Common myeloid progenitor, CD34-positive (primary cell): ENCODE measurements at regions not wholly inside any gene's neighbourhood (a gene's known extent, or its start where the extent isn't known, plus 50 kb on each side); places are given as distances from the start of the nearest gene placed in this dataset.
"Not testable (repeated sequence)": the region's sequence is repeated elsewhere in the genome, so short reads cannot be mapped to it uniquely, and the experiment has no call there.

Experiments
- CTCF ChIA-PET: fragments of 350-600 bp; sonication (Branson Sonifier 250); formaldehyde crosslinking; loops from one replicate; lab custom pipeline; 2021; ENCODE audit warnings: antibody characterized with exemption; lab: Charles Lee
- POLR2A ChIA-PET: fragments of 350-600 bp; sonication (Branson Sonifier 250); formaldehyde crosslinking; loops from one replicate; lab custom pipeline; 2021; ENCODE audit warnings: antibody characterized with exemption; lab: Charles Lee
- DNase-seq, 3 donors: peaks; one replicate each; pipeline versions ENCODE4 v3.0.0 to v3.0.0-alpha.2; 2013
- H3K27ac ChIP-seq, 2 experiments: 1 replicate in 1 of 2; 2 replicates in 1 of 2; pipeline ENCODE4 v1.7.0; 2013; ENCODE audit warnings: inconsistent platforms in 2 of 2, low read length in 2 of 2, mild to moderate bottlenecking in 2 of 2, low read depth in 1 of 2, moderate library complexity in 1 of 2; ENCODE audit not compliant: severe bottlenecking in 2 of 2, insufficient read depth in 1 of 2, poor library complexity in 1 of 2
- H3K27me3 ChIP-seq, 5 experiments: replicated peaks in 2 of 5; 1 replicate in 3 of 5; 2 replicates in 2 of 5; pipeline versions ENCODE4 v1.6.1 to v1.7.0; 2013; ENCODE audit warnings: low read length in 4 of 5, mild to moderate bottlenecking in 2 of 5, moderate library complexity in 2 of 5, inconsistent platforms in 1 of 5; ENCODE audit not compliant: insufficient read depth in 5 of 5, control insufficient read depth in 4 of 5
- H3K36me3 ChIP-seq, 4 experiments: 1 replicate in 2 of 4; 2 replicates in 2 of 4; pipeline versions ENCODE4 v1.6.1 to v1.7.0; 2013; ENCODE audit warnings: low read length in 3 of 4, control low read depth in 1 of 4, mild to moderate bottlenecking in 1 of 4; ENCODE audit not compliant: control insufficient read depth in 4 of 4, insufficient read depth in 4 of 4
- H3K4me1 ChIP-seq, 4 experiments: 1 replicate in 3 of 4; 2 replicates in 1 of 4; pipeline versions ENCODE4 v1.6.1 to v1.7.1; 2013; ENCODE audit warnings: low read length in 3 of 4, mild to moderate bottlenecking in 3 of 4, control low read depth in 1 of 4, inconsistent platforms in 1 of 4, moderate library complexity in 1 of 4; ENCODE audit not compliant: control insufficient read depth in 4 of 4, insufficient read depth in 4 of 4; ENCODE audit errors: control extremely low read depth in 1 of 4
- H3K4me3 ChIP-seq, 7 experiments: 1 replicate in 4 of 7; 2 replicates in 3 of 7; pipeline versions ENCODE4 v1.5.1 to v1.7.0; 2013; ENCODE audit warnings: mild to moderate bottlenecking in 7 of 7, low read length in 6 of 7, moderate library complexity in 6 of 7, inconsistent platforms in 2 of 7, low read depth in 2 of 7, control low read depth in 1 of 7; ENCODE audit not compliant: insufficient read depth in 4 of 7, control insufficient read depth in 1 of 7; ENCODE audit errors: extremely low read depth in 1 of 7
- H3K9me3 ChIP-seq, 5 experiments: 1 replicate in 4 of 5; 2 replicates in 1 of 5; pipeline versions ENCODE4 v1.6.1 to v1.7.1; 2013; ENCODE audit warnings: low read length in 4 of 5, mild to moderate bottlenecking in 2 of 5, inconsistent platforms in 1 of 5, low read depth in 1 of 5, moderate library complexity in 1 of 5; ENCODE audit not compliant: control insufficient read depth in 4 of 5, insufficient read depth in 2 of 5; ENCODE audit errors: control extremely low read depth in 1 of 5
- WGBS: methylation state at CpG from one replicate; pipeline ENCODE4 v1.1.5; 2013; ENCODE audit not compliant: insufficient coverage; 5-methylcytosine and 5-hydroxymethylcytosine counted together

DNA sequence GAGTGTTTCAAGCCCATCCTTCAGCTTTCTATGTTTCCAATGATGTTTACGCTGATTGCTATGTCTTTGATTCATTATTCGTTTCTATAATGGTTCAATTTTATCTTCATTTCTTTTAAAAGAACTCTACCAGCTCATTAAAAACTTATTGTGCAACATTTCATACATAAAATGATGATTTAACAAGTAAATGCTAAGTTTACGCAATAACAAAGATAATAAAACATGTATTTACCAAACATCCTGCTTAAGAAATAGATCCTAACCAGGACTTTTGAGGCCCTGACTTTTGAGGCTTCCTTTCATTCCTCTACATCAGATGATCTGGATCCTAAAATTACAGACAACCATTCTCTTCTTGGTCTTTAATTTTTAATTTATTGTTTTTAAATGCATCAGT lies 86.5 kb upstream of the DLGAP1 start:
- ChIA-PET POLR2A (no interaction called here), CTCF (no interaction called here)
- Histone ChIP-seq H3K27me3 (no peaks in the 10 kb centered on the region), H3K36me3 (no peaks in the 10 kb centered on the region), H3K9me3 (peaks cover 0 to 6% (median 0%) of the 10 kb centered on the region in 5 experiments), H3K4me1 (no peaks in the 10 kb centered on the region), H3K4me3 (no peak overlapping the region), H3K27ac (no peak overlapping the region)
- DNase-seq: no peak
- no CpG with 5 or more reads among the region's 3 CpGs for WGBS

DNA sequence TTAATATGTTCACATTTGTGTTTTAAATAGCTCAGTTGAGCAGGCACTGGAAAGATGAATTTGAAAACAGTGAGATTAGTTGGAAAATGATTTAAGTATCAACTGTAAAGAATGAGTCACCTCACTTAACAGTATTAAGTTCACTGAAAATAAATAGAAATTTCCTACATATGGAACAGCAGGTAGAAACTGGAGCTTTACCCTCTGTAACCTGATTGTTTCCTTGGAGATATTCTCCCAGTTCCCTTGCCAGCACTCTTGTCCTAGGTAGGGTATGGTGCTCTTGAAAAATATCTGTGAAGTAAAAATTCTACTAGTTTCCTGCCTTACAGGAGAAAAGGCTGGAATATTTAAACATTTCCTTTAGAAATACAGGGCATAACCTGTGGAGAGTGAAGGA lies 81.3 kb upstream of the DLGAP1 start:
- Histone ChIP-seq H3K4me1 (no peaks in the 10 kb centered on the region), H3K27me3 (no peaks in the 10 kb centered on the region), H3K27ac (no peak overlapping the region), H3K9me3 (peaks cover 0 to 9% (median 3%) of the 10 kb centered on the region in 5 experiments), H3K36me3 (no peaks in the 10 kb centered on the region), H3K4me3 (no peak overlapping the region)
- DNase-seq: no peak
- POLR2A ChIA-PET: no interaction called here
- CTCF ChIA-PET: no interaction called here

DNA sequence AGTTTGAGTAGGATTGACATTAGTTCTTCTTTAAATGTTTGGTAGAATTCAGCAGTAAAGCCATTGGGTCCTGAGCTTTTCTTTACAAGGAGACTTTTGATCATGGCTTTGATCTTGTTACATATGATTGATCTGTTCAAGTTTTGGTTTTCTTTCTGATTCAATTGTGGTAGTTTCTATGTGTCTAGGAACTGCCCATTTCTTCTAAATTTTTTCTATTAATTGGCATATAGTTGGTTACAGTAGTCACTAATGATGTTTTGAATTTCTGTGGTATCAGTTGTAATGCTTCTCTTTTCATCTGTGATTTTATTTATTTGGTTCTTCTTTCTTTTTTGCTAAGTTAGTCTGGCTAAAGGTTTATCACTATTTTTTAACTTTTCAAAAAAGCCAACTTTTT lies 73.3 kb upstream of the DLGAP1 start:
- ChIA-PET POLR2A (no interaction called here), CTCF (no interaction called here)
- H3K27me3 ChIP-seq: no peaks in the 10 kb centered on the region
- H3K4me3 ChIP-seq: no peak overlapping the region
- H3K9me3 ChIP-seq: peaks cover 0 to 3% (median 0%) of the 10 kb centered on the region in 5 experiments
- no peak for DNase-seq
- no peak overlapping the region for H3K27ac ChIP-seq
- no peaks in the 10 kb centered on the region for H3K36me3 ChIP-seq
- no peaks in the 10 kb centered on the region for H3K4me1 ChIP-seq

DNA sequence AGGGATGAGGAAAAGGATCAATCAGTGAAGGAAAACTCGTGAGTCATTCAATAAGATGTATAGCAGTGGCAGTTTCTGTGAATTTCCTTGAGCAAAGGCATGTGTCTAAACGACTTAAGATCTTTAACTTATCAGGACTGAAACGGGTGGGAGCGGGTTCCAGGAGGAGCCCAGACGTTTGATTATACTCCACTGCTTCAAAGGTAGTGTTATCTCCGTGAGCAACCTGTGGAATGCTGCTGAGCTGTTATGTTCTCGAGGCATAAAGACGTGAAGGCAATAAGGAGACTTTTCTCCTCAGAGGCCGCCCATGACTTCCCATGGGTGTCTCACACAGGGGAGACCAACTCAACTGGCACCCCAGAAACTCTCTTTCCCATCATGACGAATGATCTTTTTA lies 72.7 kb upstream of the DLGAP1 start:
- DNase-seq, H3K27me3 ChIP-seq, H3K4me1 ChIP-seq, H3K9me3 ChIP-seq, H3K36me3 ChIP-seq, CTCF ChIA-PET, POLR2A ChIA-PET, H3K4me3 ChIP-seq, H3K27ac ChIP-seq: not testable (repeated sequence)
- WGBS: 61% methylated on average over 8 of the region's 10 CpGs

DNA sequence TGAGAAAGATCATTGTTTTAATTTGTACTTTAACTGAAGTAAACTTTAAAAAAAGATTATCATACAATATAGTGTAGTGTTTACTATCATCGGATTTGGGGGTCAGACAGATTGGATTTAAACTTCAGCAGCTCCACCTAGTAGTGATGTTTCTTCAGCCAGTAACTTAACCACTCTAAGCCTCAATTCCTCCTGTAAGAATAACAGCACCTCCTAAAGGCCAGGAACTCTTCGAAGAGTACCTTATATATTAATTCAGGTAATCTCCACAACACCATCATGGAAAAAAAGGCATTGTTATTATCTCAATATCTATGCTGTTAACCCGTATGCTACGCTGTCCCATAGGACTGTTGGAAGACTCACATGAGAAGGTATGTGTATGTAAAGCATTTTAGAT lies 69.0 kb upstream of the DLGAP1 start:
- Histone ChIP-seq H3K27ac (no peak overlapping the region), H3K27me3 (no peaks in the 10 kb centered on the region), H3K36me3 (no peaks in the 10 kb centered on the region), H3K9me3 (no peaks in the 10 kb centered on the region), H3K4me1 (no peaks in the 10 kb centered on the region), H3K4me3 (no peak overlapping the region)
- ChIA-PET CTCF (no interaction called here), POLR2A (no interaction called here)
- DNase-seq: no peak
- no CpG with 5 or more reads among the region's 4 CpGs for WGBS

DNA sequence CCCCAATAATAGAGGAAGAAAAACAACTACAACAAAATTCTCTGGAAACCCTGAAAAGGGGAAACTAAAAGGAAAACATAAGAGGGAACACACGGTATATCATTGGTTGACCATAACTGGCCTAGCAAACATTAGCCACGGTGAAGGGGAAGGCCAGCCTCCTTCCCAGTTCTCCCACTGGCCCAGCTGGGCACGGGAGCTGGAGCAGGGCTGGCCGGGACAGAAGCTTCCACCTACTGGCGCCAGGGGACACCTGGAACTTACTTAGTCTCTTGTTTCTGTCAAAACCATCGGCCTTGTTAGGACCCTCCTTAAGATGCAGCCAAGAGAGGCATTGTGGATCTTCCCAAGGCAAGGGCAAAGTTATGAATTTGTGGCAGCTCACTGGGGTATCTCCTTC lies 56.1 kb upstream of the DLGAP1 start:
- no peaks in the 10 kb centered on the region for H3K27me3 ChIP-seq
- no peak overlapping the region for H3K27ac ChIP-seq
- no peak for DNase-seq
- no peak overlapping the region for H3K4me3 ChIP-seq
- ChIA-PET CTCF (no interaction called here), POLR2A (no interaction called here)
- no peaks in the 10 kb centered on the region for H3K36me3 ChIP-seq
- WGBS: 88% methylated on average over 6 of the region's 6 CpGs
- peaks cover 0 to 7% (median 0%) of the 10 kb centered on the region in 5 experiments for H3K9me3 ChIP-seq
- H3K4me1 ChIP-seq: no peaks in the 10 kb centered on the region

DNA sequence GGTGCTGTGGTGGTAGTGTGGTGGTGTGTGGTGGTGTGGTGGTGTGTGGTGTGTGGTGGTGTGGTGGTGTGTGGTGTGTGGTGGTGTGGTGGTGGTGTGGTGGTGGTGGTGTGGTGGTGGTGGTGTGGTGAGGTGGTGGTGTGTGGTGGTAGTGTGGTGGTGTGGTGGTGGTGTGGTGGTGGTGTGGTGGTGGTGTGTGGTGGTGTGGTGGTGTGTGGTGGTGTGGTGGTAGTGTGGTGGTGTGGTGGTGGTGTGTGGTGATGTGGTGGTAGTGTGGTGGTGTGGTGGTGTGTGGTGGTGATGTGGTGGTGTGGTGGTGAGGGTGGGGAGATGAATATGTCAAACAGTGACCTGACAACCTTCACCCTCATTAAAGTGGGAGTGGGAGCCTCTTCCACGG lies 55.6 kb upstream of the DLGAP1 start:
- peak in 2 of 3 donors; percentile 1 to 15 for DNase-seq
- no peaks in the 10 kb centered on the region for H3K4me1 ChIP-seq
- no peaks in the 10 kb centered on the region for H3K36me3 ChIP-seq
- ChIA-PET CTCF (no interaction called here), POLR2A (no interaction called here)
- no peaks in the 10 kb centered on the region for H3K27me3 ChIP-seq
- H3K4me3 ChIP-seq: no peak overlapping the region
- WGBS: no CpG with 5 or more reads among the region's 1 CpG
- H3K27ac ChIP-seq: no peak overlapping the region
- peaks cover 0 to 7% (median 0%) of the 10 kb centered on the region in 5 experiments for H3K9me3 ChIP-seq
